Fibroblast of lung (primary cell): ENCODE measurements at regions not wholly inside any gene's neighbourhood (a gene's known extent, or its start where the extent isn't known, plus 50 kb on each side); places are given as distances from the start of the nearest gene placed in this dataset.

ENCODE experiments used
- DNase-seq, 2 donors: peaks; one replicate each; pipeline versions ENCODE4 v3.0.0 to v3.0.0-alpha.2; 2010; ENCODE audit warnings: low read depth in 2 of 2
- H2AFZ ChIP-seq: 2 replicates; pipeline ENCODE4 v1.5.1; 2012; ENCODE audit warnings: low read length, control low read depth, inconsistent platforms
- H3K27ac ChIP-seq: 2 replicates; pipeline ENCODE4 v1.5.1; 2011; ENCODE audit warnings: low read length, control low read depth; ENCODE audit not compliant: insufficient read depth
- H3K27me3 ChIP-seq: 2 replicates; pipeline ENCODE4 v1.5.1; 2011; ENCODE audit warnings: mild to moderate bottlenecking, low read length; ENCODE audit not compliant: control insufficient read depth, insufficient read depth
- H3K36me3 ChIP-seq: 2 replicates; pipeline ENCODE4 v1.5.1; 2011; ENCODE audit warnings: low read length; ENCODE audit not compliant: control insufficient read depth, insufficient read depth
- H3K4me1 ChIP-seq: 2 replicates; pipeline ENCODE4 v1.5.1; 2011; ENCODE audit warnings: low read length; ENCODE audit not compliant: control insufficient read depth, insufficient read depth; ENCODE audit errors: extremely low read depth
- H3K4me2 ChIP-seq: 2 replicates; pipeline ENCODE4 v1.5.1; 2011; ENCODE audit warnings: low read length, control low read depth; ENCODE audit not compliant: insufficient read depth; ENCODE audit errors: extremely low read depth
- H3K4me3 ChIP-seq, 4 experiments: fragments of 200-600 bp in 1 of 4; sonication (generic) in 1 of 4; replicated peaks in 1 of 4; 2 replicates each; pipeline ENCODE4 v1.5.1; 2011 to 2016; ENCODE audit warnings: low read length in 4 of 4, low read depth in 3 of 4, mild to moderate bottlenecking in 3 of 4, control low read depth in 2 of 4, inconsistent platforms in 1 of 4, mixed read lengths in 1 of 4; ENCODE audit not compliant: insufficient read depth in 1 of 4; ENCODE audit errors: control extremely low read depth in 1 of 4
- H3K79me2 ChIP-seq: 2 replicates; pipeline ENCODE4 v1.5.1; 2012; ENCODE audit warnings: mild to moderate bottlenecking, low read length, inconsistent platforms; ENCODE audit not compliant: control insufficient read depth, insufficient read depth
- H3K9ac ChIP-seq: 2 replicates; pipeline ENCODE4 v1.5.1; 2011; ENCODE audit warnings: mild to moderate bottlenecking, low read length, control low read depth; ENCODE audit not compliant: insufficient read depth
- H3K9me3 ChIP-seq: 2 replicates; pipeline ENCODE4 v1.5.1; 2012; ENCODE audit warnings: low read depth, low read length; ENCODE audit not compliant: control insufficient read depth, insufficient read depth
- H4K20me1 ChIP-seq: 2 replicates; pipeline ENCODE4 v1.5.1; 2011; ENCODE audit warnings: low read length; ENCODE audit not compliant: control insufficient read depth, insufficient read depth; ENCODE audit errors: extremely low read depth
- EZH2 ChIP-seq: IDR thresholded peaks from 2 replicates; pipeline ENCODE4 v1.5.1; 2012; ENCODE audit warnings: low read length, control low read depth, mild to moderate bottlenecking; ENCODE audit errors: missing control alignments
- TF ChIP-seq, protein P1 (sequence below), 2 donors: IDR thresholded peaks in 1 of 2; conservative IDR thresholded peaks in 1 of 2; 1 replicate in 1 of 2; 2 replicates in 1 of 2; pipeline ENCODE4 v1.5.1; 2011 to 2012; ENCODE audit warnings: low read length in 2 of 2, control low read depth in 1 of 2, inconsistent platforms in 1 of 2, low read depth in 1 of 2, mild to moderate bottlenecking in 1 of 2

DNA sequence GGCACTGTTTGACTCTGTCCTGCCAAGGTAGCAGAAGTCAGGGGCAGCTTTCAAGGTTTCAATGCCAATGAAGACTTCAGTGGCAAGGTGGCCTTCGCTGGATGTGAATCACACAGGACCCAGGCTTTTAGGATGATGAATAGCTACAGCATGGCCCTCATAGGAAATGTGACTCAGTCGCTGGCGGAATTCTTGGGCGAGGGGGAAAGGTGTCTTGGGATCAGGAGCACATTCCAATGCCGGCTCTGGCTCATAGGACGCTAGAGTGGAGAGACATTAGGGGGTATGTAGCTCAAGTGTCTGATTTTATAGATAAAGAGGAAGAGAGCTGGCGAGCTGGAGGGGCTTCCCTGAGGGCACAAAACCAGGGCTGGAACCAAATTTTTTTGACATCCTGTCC, 68.6 kb downstream of the SMIM21 start:
- Histone ChIP-seq H4K20me1 (no peaks in the 10 kb centered on the region), H3K4me2 (no peak overlapping the region), H3K27ac (no peak overlapping the region), H3K4me3 (no peak overlapping the region), H3K36me3 (no peaks in the 10 kb centered on the region), H2AFZ (no peak overlapping the region), H3K4me1 (no peaks in the 10 kb centered on the region), H3K27me3 (no peaks in the 10 kb centered on the region), H3K9ac (no peak overlapping the region), H3K9me3 (no peaks in the 10 kb centered on the region), H3K79me2 (no peaks in the 10 kb centered on the region)
- peak in 1 of 2 donors; percentile 65 for DNase-seq
- TF ChIP-seq EZH2 = no peak
- TF ChIP-seq, protein P1, sequence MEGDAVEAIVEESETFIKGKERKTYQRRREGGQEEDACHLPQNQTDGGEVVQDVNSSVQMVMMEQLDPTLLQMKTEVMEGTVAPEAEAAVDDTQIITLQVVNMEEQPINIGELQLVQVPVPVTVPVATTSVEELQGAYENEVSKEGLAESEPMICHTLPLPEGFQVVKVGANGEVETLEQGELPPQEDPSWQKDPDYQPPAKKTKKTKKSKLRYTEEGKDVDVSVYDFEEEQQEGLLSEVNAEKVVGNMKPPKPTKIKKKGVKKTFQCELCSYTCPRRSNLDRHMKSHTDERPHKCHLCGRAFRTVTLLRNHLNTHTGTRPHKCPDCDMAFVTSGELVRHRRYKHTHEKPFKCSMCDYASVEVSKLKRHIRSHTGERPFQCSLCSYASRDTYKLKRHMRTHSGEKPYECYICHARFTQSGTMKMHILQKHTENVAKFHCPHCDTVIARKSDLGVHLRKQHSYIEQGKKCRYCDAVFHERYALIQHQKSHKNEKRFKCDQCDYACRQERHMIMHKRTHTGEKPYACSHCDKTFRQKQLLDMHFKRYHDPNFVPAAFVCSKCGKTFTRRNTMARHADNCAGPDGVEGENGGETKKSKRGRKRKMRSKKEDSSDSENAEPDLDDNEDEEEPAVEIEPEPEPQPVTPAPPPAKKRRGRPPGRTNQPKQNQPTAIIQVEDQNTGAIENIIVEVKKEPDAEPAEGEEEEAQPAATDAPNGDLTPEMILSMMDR (conservative IDR thresholded peaks at IDR 0.05 in 1 of 2, IDR thresholded peaks at IDR 0.05 in 1 of 2; ENCODE audit: low read depth in 1 of 2, low read length in 2 of 2) = no peak

DNA sequence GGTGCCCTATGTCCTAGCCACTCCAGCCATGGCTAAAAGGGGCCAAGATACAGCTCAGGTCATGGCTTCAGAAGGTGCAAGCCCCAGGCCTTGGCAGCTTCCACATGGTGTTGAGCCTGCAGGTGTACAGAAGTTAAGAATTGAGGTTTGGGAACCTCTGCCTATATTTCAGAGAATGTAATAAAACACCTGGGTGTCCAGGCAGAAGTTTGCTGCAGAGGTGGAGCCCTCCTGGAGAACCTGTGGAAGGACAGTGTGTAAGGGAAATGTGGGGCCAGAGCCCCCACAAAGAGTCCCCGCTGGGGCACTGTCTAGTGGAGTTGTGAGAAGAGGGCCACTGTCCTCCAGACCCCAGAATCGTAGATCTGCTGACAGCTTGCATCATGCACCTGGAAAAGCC, 74.1 kb downstream of the SMIM21 start:
- no peak overlapping the region for H3K4me2 ChIP-seq
- DNase-seq = no peak
- TF ChIP-seq EZH2 = no peak
- TF ChIP-seq, protein P1 (conservative IDR thresholded peaks at IDR 0.05 in 1 of 2, IDR thresholded peaks at IDR 0.05 in 1 of 2; ENCODE audit: low read depth in 1 of 2, low read length in 2 of 2) = no peak
- no peaks in the 10 kb centered on the region for H3K4me1 ChIP-seq
- H3K27ac ChIP-seq = no peak overlapping the region
- no peak overlapping the region for H2AFZ ChIP-seq
- H3K36me3 ChIP-seq = no peaks in the 10 kb centered on the region
- H3K79me2 ChIP-seq = no peaks in the 10 kb centered on the region
- no peak overlapping the region for H3K4me3 ChIP-seq
- H4K20me1 ChIP-seq = no peaks in the 10 kb centered on the region
- no peak overlapping the region for H3K9ac ChIP-seq
- H3K27me3 ChIP-seq = no peaks in the 10 kb centered on the region
- no peaks in the 10 kb centered on the region for H3K9me3 ChIP-seq

DNA sequence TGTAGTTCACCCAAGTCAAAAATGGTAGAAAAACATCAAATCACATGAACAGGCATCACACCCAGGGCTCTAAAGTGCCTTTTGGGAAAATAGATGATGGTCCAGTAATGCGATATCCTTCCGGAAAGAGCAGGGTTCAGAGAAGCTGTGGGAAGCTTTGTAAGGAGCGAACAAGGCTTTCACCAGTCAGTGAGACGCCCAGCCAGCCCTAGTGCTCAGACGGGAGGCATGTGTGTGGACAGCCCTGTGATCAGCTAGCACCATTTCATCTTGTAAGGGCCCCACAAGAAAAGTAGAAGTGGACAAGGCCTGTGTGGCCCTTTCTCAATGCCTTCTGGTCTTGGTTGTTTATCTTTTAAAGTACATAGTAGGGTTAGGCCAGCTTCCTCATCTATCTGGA, 76.1 kb downstream of the SMIM21 start:
- Histone ChIP-seq H3K36me3 (no peaks in the 10 kb centered on the region), H2AFZ (no peak overlapping the region), H4K20me1 (no peaks in the 10 kb centered on the region), H3K27ac (no peak overlapping the region), H3K4me2 (no peak overlapping the region), H3K79me2 (no peaks in the 10 kb centered on the region), H3K27me3 (no peaks in the 10 kb centered on the region), H3K9me3 (no peaks in the 10 kb centered on the region), H3K4me1 (no peaks in the 10 kb centered on the region), H3K9ac (no peak overlapping the region), H3K4me3 (no peak overlapping the region)
- no peak for TF ChIP-seq EZH2
- TF ChIP-seq, protein P1 (conservative IDR thresholded peaks at IDR 0.05 in 1 of 2, IDR thresholded peaks at IDR 0.05 in 1 of 2; ENCODE audit: low read depth in 1 of 2, low read length in 2 of 2) = no peak
- no peak for DNase-seq
